ENCODE measurements at regions not wholly inside any gene's neighbourhood (a gene's known extent, or its start where the extent isn't known, plus 50 kb on each side); places are given as distances from the start of the nearest gene placed in this dataset.

DNA sequence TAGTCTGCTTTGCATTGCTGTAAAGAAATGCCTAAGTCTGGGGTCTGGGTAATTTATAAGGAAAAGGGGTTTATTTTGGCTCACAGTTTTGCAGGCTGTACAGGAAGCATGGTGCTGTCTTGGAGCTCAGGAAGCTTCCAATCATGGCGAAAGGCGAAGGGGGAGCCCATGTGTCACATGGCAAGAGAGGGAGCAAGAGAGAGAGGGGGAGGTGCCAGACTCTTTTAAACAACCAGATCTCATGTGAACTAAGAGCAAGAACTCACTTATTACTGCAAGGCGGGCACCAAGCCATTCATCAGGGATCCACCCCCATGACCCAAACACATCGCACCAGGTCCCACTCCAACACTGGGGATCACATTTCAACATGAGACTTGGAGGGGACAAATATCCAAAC lies 148.2 kb upstream of the HS3ST2 start:
- TF ChIP-seq, protein P1, sequence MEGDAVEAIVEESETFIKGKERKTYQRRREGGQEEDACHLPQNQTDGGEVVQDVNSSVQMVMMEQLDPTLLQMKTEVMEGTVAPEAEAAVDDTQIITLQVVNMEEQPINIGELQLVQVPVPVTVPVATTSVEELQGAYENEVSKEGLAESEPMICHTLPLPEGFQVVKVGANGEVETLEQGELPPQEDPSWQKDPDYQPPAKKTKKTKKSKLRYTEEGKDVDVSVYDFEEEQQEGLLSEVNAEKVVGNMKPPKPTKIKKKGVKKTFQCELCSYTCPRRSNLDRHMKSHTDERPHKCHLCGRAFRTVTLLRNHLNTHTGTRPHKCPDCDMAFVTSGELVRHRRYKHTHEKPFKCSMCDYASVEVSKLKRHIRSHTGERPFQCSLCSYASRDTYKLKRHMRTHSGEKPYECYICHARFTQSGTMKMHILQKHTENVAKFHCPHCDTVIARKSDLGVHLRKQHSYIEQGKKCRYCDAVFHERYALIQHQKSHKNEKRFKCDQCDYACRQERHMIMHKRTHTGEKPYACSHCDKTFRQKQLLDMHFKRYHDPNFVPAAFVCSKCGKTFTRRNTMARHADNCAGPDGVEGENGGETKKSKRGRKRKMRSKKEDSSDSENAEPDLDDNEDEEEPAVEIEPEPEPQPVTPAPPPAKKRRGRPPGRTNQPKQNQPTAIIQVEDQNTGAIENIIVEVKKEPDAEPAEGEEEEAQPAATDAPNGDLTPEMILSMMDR (IDR thresholded peaks at IDR 0.05): no peak
- TF ChIP-seq EZH2 (IDR thresholded peaks at IDR 0.05; ENCODE audit: borderline replicate concordance, insufficient read depth, low read depth, low read length, poor library complexity, severe bottlenecking): no peak

Measured in B cell (primary cell).